Right hindlimb (tissue), 1 donor: ENCODE measurements at regions not wholly inside any gene's neighbourhood (a gene's known extent, or its start where the extent isn't known, plus 50 kb on each side); places are given as distances from the start of the nearest gene placed in this dataset.
A peak's percentile ranks its signal among the peaks of the same experiment; 100 is the strongest.
"Not testable (repeated sequence)": the region's sequence is repeated elsewhere in the genome, so short reads cannot be mapped to it uniquely, and the experiment has no call there.

ENCODE experiments used
- DNase-seq: peaks from one replicate; pipeline ENCODE4 v3.0.0-alpha.2; 2018

- no peak for DNase-seq
These were observed 129.1 kb upstream of the RAP2B start for GRCh38 chr3:153032891-153033290.

- no peak for DNase-seq
These were observed 125.2 kb upstream of the RAP2B start for GRCh38 chr3:153036846-153037245.

DNA sequence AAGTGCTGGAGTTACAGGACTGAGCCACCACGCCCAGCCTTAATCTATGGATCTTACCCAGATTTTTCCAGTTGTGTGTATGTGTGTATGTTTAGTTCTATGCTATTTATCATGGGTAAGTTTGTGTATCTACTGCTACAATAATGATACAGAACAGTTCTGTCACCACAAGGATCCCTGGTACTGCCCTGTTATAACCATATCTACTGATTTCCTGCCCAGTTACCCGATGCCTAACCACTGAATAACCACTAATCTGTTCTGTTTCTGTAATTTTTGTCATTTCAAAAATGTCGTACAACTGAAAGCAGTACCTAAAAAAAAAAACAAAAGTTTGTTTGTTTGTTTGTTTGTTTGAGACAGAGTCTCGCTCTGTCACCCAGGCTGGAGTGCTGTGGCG lies 123.7 kb upstream of the RAP2B start:
- DNase-seq = no peak

GRCh38 chr3:153038779-153039178 lies 123.2 kb upstream of the RAP2B start:
- DNase-seq = peak; percentile 40

DNA sequence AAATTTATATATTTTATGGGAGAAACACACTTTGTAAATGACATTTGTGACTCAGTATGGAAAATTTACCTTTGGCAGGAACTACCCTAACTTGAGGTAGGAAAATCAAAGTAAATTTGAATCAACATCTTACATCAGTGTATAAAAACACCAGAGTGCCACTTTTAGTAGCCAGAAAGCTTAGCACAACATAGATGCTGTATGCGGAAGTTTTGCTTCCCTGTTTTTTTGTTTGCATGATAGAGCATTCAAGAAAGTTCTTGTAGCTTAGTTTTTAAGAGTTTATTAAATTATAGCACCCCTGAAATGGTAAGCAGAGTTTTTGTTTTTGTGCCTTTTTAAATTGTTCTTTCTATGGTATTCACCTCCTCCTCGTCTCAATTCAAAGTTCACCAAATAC lies 120.8 kb upstream of the RAP2B start:
- no peak for DNase-seq

DNA sequence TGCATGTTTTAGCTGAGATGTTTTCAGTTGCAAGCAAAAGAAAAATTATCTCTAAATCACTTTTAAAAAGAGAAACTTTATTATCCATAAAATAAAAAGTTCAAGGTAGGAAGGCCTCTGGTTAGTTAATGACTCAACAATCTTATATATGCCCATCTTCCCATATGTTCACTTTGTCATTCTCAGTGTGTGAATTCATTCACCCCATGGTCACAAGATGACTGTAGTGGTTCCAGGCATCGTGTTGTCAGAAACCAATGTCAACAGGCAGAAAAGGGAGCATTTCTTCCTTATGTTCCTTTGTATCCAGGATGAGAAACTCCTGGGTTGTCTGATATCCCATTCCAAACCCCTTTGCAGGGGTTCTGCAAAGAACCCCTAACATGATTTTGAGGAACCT lies 119.9 kb upstream of the RAP2B start:
- DNase-seq = no peak

GRCh38 chr3:153043729-153044328 lies 118.2 kb upstream of the RAP2B start:
- no peak for DNase-seq

GRCh38 chr3:153045150-153045549 lies 116.9 kb upstream of the RAP2B start:
- DNase-seq = no peak

DNA sequence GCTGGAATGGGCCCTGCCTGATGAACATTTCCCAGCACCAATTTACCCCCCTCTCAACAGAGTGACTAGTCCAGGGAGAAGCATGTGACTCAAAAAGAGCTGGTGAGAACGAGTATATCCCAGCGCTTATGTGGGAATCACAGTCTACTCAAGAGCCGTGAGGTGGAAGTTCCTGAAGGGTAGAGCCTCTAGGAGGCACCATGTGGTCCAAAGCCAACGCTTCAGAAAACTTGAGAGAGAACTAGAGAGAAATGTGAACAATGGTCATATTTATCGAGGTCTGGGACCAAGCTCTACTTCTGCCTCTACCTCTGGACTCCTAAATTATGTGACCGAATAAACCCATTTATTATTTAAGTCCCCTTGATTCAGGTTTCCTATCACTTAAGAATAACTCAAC lies 111.0 kb upstream of the RAP2B start:
- DNase-seq = no peak

DNA sequence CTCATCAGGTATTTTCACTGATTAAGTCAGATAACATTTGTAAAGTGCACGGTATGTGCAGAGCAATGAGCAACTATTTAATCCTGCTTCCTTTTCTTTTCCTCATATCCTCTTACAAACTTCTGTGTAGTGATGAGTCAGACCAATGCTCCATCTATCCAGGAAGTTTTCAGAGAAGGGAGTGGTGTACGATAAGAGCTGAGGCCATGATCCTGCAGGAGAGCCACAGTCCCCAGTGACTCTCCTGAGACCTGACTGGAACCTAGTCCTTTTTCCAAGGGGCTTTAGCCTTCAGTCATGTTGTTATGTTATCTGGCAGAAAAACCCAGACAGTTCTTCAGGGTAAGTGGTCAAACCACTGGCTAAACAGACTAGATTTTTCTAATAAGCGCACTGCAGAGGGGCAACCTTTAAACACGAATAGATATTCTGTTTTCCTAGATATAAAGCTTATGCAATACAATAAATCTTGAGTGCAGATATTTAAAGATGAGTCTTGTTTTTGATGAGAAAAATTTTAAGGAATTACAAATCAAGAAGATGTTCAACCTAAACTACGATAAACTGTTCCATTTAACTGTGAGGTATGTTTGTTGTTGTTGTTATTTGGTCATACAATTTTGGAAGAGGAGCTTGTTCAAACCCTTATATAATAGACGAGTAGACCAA lies 110.5 kb upstream of the RAP2B start:
- no peak for DNase-seq

DNA sequence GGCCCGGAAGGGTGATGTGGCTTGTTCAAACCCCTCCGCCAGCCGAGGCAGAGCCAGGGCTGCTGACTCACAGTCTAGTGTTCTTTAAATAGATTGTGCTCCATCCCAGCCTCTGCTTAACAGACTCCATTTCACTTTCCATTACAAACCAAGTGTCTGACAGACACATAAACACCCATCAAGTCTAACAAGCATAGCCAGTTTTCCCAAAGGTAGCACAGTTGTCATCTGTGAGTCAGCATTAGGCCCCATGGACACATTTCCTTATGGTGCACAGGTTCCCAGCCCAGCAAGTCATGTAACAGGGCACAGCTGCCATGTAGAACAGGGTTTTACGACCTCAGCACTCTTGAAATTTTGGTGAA lies 109.9 kb upstream of the RAP2B start:
- no peak for DNase-seq

- no peak for DNase-seq
These were observed 106.8 kb upstream of the RAP2B start for GRCh38 chr3:153055217-153055616.

DNA sequence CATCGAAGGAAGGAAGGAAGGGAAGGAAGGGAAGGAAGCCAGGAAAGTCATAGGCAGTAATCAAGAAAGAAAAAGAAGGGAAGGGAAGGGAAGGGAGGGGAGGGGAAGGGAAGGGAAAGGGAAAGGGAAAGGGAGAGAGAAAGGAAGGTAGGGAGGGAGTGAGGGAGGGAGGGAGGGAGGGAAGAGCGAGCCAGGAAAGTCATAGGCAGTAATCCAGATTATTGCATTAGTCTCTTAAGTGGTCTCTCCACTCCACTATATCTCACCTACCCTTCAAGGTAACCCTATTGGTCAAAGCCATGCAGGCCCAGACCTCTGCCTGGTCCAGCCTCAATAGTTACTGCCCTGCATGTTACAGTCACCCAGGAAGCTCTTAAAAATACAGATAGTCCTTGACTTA lies 106.2 kb upstream of the RAP2B start:
- no peak for DNase-seq

DNA sequence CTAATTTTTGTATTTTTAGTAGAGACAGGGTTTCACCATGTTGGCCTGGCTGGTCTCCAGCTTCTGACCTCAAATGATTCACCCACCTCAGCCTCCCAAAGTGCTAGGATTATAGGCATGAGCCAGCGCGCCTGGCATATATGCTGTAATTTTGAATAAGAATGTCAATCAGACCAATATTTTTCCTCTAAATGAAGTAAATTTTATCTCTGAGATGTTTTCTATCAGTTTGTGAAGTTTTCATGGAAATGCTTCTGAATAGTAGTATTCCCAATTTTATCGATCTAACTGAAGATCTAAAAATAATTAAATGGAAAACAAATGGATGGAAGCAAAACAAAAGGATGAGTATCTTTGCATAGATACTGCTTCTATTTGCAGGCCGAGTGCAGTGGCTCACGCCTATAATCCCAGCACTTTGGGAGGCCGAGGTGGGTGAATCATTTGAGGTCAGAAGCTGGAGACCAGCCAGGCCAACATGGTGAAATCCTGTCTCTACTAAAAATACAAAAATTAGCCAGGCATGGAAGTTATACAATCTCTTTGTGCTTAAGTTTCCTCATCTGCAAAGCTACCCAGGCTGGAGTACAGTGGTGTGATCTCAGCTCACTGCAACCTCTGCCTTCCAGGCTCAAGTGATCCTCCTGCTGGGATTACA lies 103.9 kb upstream of the RAP2B start:
- DNase-seq = not testable (repeated sequence)

DNA sequence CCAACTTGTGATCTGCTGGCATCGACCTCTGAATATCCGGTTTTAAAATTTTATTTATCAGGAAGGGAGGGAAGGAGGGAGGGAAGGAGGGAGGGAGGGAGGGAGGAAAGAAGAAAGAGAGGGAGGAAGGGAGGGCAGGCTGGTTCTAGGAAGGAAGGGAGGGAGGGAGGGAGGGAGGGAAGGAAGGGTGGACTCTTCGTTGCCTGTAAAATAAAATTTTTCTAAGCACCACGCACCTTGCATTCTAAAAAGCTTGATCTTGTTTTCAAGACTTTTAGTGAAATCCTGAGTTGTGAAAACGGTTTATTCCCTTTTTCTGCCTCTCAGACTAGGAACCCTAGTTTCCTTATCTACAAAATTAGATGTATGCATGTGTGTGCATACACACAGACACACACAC lies 101.7 kb upstream of the RAP2B start:
- no peak for DNase-seq

DNA sequence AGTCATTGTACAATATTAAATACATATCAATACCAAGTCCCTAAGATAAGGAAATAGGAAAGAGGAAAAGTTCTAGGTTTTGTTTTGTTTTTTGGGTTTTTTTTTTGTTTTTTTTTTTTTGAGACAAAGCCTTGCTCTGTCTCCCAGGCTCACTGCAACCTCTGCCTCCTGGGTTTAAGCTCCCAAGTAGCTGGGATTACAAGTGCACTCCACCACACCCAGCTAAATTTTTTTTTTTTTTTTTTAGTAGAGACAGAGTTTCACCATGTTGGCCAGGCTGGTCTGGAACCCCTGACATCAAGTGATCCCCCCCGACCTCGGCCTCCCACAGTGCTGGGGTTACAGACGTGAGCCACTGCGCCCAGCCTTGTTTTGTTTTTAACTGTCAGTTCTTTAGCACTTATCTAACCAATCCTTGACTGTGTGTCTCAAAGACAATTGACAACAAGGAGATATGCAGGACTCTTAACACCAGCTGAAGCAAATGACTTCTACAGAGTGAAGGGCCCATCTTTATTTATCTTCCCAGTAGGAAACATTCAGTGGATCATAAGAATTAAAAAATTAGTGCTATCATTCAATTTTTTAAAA lies 100.0 kb upstream of the RAP2B start:
- no peak for DNase-seq

DNA sequence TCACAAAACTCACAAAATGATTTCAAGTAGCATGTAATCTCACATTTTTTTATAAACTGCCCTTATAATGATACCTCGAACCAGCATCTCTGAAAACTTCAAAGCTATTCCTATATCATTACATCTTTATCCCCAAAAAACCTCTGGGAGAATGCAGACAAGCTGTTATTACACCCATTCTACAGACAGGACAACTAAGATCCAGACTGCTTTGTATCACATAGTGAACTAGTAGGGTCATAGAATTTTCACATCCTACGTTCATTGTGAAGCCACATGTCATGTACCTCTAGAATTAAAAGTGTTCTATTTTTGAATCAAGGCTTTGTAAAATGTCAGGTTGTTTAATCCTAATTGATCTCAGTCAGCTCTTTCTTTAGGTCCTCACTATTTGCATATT lies 98.7 kb upstream of the RAP2B start:
- DNase-seq = no peak

DNA sequence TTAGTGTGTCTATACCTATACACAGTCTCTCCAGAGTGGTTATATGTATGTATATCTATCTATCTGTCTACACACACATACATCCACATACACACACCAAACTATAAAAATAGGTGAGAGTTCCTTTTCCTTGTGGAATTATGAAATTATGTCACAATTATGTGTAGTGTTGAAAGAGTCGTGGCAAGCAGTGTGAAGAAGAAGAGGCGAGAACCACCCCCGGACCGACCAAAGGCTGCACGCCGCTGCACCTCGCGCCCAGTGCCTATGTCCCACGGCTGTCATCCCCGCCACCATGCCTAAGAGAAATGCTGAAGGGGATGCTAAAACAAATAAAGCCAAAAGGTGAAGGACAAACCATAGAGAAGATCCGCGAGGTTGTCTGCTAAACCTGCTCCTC lies 95.0 kb upstream of the RAP2B start:
- no peak for DNase-seq

DNA sequence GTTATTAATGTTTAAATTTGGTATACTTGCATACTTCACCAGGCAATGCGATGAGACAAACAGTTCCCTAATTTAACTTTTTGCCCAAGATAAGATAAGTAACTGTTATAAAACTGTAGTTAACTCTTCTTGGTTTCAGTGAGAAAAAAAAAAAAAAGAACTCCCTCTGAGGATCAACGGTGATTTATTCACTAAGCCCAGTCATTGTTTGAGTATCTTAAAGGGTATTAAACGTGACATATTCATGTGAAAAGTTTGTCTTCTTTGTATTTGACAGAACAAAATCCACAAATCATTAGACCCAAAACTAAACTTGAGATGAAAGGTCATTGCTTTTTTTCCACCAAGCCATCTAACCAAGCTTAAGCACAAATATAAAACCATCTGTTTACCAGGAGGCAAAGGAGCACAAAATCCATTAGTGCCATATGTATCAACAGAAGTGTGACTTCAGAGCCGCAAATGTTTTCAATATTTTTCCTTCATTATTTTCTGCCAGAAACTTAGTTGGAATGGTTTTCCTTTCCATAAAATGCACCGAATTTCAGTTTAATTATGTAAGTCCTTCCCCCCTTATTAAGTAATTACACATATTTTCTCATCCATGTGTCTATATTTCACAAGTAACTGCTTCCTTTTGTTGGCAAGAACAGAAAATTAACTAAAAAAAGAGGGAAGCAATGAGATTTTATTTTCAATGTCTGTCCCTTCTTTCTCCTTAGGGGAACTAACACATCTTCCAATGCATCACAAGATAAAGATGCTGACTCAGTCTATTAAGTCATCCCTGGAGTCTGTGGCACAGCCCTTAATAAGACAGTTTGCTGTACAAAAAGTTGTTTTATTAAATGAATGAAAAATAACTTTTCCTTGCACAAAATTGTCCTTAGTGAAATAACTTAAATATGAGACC lies 92.2 kb upstream of the RAP2B start:
- no peak for DNase-seq

DNA sequence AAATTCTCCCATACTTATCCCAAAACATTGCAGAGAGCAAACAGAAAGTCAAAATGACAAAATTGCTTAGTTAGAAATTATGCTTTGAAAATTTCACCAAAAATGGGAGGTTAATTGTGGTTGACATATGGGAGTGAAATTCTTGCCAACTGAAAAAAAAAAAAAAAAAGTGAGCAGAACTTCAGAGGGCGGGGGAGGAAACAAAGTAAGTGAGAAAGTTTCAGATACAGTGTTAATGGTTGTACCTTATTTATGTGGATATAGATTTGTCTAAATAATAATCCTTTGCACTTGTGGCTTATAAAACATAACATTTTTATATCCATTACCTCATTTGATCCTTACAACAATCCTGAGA lies 91.5 kb upstream of the RAP2B start:
- no peak for DNase-seq

GRCh38 chr3:153072382-153072781 lies 89.6 kb upstream of the RAP2B start:
- no peak for DNase-seq

DNA sequence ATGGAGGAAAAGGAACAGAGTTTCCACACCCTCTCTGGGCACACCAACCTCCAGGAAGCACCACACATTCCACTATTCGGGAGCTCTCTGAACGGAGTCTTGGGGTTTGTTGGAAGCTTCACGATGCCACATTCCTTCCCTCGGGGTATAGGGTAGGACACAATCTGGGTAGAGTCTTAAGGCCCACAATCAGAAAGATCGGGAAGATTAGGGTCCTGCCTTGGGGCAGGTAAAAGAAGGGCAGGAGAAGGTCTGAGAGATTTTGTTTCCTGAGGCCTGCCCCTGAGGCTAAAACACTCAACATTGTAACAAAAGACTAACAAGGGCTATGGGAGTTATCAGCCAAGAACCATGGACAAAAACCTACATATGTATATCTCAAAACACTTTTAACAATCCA lies 89.2 kb upstream of the RAP2B start:
- no peak for DNase-seq

GRCh38 chr3:153073636-153074035 lies 88.4 kb upstream of the RAP2B start:
- no peak for DNase-seq
